Nephron (organoid): ENCODE measurements at regions not wholly inside any gene's neighbourhood (a gene's known extent, or its start where the extent isn't known, plus 50 kb on each side); places are given as distances from the start of the nearest gene placed in this dataset.

Experiments
- H3K27ac Mint-ChIP-seq, 3 experiments: 2 replicates each; pipeline ENCODE4 v1.8.0; 2020; ENCODE audit warnings: mixed read lengths in 3 of 3, mild to moderate bottlenecking in 2 of 3, moderate library complexity in 1 of 3
- H3K27me3 Mint-ChIP-seq: 2 replicates; pipeline ENCODE4 v1.8.0; 2021; ENCODE audit warnings: low read depth, mild to moderate bottlenecking, moderate library complexity, mixed read lengths
- H3K36me3 Mint-ChIP-seq: 2 replicates; pipeline ENCODE4 v1.8.0; 2020; ENCODE audit warnings: low read depth, mixed read lengths
- H3K4me1 Mint-ChIP-seq: 2 replicates; pipeline ENCODE4 v1.8.0; 2020; ENCODE audit warnings: mixed read lengths
- H3K4me3 Mint-ChIP-seq, 3 experiments: 2 replicates each; pipeline ENCODE4 v1.8.0; 2020; ENCODE audit warnings: mild to moderate bottlenecking in 3 of 3, mixed read lengths in 3 of 3, moderate library complexity in 2 of 3
- H3K9me3 Mint-ChIP-seq: 2 replicates; pipeline ENCODE4 v1.8.0; 2020; ENCODE audit warnings: mixed read lengths
- TF ChIP-seq, protein P1 (sequence below), 3 experiments: fragments of 200-600 bp; sonication (generic); IDR thresholded peaks; one replicate each; pipeline ENCODE4 v1.5.0; 2021; ENCODE audit warnings: antibody characterized with exemption in 3 of 3; ENCODE audit not compliant: unreplicated experiment in 3 of 3

DNA sequence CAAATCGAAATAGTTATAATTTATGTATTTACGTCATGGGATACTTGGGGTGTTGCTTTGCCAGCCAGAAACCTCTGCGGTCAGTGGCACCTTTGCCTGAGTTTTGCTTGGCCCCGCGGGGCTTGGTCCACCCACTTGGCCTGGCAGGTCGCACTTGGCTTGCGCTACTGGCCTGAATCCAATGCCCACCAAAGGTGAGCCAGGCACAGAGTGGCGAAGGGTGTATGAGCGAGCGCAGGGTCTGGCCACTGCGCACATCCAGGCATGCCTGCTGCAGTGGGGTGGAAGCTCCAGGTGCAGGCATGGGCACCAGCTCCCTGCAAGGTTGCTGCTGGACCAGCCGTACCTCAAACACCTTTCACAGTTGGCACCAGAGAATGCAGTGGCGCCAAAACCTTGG, 714.6 kb downstream of the CDH9 start:
- H3K4me1 Mint-ChIP-seq = no peaks in the 10 kb centered on the region
- no peak overlapping the region for H3K27ac Mint-ChIP-seq
- no peaks in the 10 kb centered on the region for H3K27me3 Mint-ChIP-seq
- no peaks in the 10 kb centered on the region for H3K36me3 Mint-ChIP-seq
- H3K4me3 Mint-ChIP-seq = no peak overlapping the region
- TF ChIP-seq, protein P1, sequence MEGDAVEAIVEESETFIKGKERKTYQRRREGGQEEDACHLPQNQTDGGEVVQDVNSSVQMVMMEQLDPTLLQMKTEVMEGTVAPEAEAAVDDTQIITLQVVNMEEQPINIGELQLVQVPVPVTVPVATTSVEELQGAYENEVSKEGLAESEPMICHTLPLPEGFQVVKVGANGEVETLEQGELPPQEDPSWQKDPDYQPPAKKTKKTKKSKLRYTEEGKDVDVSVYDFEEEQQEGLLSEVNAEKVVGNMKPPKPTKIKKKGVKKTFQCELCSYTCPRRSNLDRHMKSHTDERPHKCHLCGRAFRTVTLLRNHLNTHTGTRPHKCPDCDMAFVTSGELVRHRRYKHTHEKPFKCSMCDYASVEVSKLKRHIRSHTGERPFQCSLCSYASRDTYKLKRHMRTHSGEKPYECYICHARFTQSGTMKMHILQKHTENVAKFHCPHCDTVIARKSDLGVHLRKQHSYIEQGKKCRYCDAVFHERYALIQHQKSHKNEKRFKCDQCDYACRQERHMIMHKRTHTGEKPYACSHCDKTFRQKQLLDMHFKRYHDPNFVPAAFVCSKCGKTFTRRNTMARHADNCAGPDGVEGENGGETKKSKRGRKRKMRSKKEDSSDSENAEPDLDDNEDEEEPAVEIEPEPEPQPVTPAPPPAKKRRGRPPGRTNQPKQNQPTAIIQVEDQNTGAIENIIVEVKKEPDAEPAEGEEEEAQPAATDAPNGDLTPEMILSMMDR (IDR thresholded peaks at IDR 0.05; ENCODE audit: unreplicated experiment in 3 of 3) = no peak
- H3K9me3 Mint-ChIP-seq = no peaks in the 10 kb centered on the region

DNA sequence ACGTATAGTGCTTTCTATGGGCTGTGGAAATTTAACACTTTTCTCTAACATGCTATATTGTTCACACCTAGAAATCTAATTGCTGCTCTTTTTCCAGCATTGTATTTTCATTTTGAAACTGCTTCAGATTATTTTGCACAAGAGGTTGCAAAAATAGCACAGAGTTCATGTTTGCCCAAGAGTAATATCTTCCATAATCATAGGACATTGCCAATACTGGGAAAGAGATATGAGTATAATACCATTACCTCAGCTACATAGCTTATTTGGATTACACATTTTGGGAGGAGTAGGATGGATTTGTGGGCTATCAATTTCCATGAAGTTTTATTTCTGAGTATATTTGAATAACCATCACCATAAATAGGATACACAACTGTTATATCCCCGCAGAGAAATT, 717.1 kb downstream of the CDH9 start:
- no peaks in the 10 kb centered on the region for H3K9me3 Mint-ChIP-seq
- TF ChIP-seq, protein P1 (IDR thresholded peaks at IDR 0.05; ENCODE audit: unreplicated experiment in 3 of 3) = no peak
- H3K27me3 Mint-ChIP-seq = no peaks in the 10 kb centered on the region
- H3K36me3 Mint-ChIP-seq = no peaks in the 10 kb centered on the region
- H3K27ac Mint-ChIP-seq = no peak overlapping the region
- no peaks in the 10 kb centered on the region for H3K4me1 Mint-ChIP-seq
- no peak overlapping the region for H3K4me3 Mint-ChIP-seq

DNA sequence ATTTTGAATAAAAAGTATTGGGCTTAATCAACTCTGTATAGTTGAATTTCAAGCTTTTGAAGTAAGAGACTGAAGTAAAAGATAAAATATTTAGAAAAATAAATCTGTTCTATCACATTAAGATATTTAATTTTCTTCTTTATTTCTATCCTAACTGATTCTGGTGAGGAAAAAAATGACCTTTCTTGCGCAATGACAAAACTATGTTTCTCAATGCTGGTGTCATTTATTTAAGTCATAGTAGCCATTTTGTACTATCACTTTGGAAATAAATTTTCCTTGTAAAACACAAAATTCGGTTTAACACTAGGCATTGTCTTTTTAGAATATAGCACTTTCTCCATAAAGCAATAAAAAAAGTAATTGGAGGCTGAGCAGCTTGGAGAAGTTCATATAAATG, 728.0 kb downstream of the CDH9 start:
- H3K4me3 Mint-ChIP-seq = no peak overlapping the region
- H3K27me3 Mint-ChIP-seq = no peaks in the 10 kb centered on the region
- H3K4me1 Mint-ChIP-seq = no peaks in the 10 kb centered on the region
- no peaks in the 10 kb centered on the region for H3K9me3 Mint-ChIP-seq
- TF ChIP-seq, protein P1 (IDR thresholded peaks at IDR 0.05; ENCODE audit: unreplicated experiment in 3 of 3) = no peak
- H3K27ac Mint-ChIP-seq = no peak overlapping the region
- H3K36me3 Mint-ChIP-seq = no peaks in the 10 kb centered on the region

DNA sequence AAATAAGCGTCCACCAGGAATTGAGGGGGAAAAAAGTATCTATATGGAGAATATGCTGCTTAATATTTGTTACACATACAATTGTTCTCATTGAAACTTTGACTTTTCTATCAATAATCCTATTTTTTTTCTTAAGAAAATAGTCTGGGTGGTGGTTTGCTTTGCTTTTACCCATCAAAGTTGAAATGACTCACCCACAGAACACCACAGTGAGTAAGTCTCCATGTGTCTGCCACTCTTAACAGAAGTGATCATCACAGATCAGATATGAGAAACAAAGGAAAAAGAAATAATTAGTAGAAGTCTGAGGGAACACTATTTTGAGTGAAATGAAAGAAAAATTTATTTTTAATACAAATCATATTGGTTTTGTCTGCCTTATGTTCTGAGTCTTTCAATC, 742.8 kb downstream of the CDH9 start:
- no peaks in the 10 kb centered on the region for H3K4me1 Mint-ChIP-seq
- no peaks in the 10 kb centered on the region for H3K27me3 Mint-ChIP-seq
- no peak overlapping the region for H3K4me3 Mint-ChIP-seq
- H3K27ac Mint-ChIP-seq = no peak overlapping the region
- TF ChIP-seq, protein P1 (IDR thresholded peaks at IDR 0.05; ENCODE audit: unreplicated experiment in 3 of 3) = no peak
- H3K9me3 Mint-ChIP-seq = no peaks in the 10 kb centered on the region
- no peaks in the 10 kb centered on the region for H3K36me3 Mint-ChIP-seq

DNA sequence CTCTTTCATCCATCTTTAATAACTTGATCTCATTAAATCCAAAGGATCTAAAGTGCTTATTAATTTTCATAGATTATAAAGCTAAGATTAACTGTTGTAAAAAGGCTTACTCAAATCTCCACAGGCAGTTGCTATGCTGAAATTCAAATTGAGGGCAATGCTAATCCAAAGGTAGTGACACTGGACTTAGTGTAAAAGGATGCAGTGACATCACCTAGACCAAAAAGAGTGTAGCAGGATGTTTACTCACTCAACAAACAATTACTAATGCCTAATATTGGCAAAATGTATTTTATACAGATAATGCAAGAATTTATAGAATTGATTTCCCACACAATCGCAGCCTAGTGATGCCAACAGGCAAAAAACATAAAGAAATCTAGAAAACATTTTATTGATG, 756.2 kb downstream of the CDH9 start:
- no peaks in the 10 kb centered on the region for H3K36me3 Mint-ChIP-seq
- TF ChIP-seq, protein P1 (IDR thresholded peaks at IDR 0.05; ENCODE audit: unreplicated experiment in 3 of 3) = no peak
- H3K9me3 Mint-ChIP-seq = no peaks in the 10 kb centered on the region
- H3K27ac Mint-ChIP-seq = no peak overlapping the region
- no peaks in the 10 kb centered on the region for H3K27me3 Mint-ChIP-seq
- no peak overlapping the region for H3K4me3 Mint-ChIP-seq
- H3K4me1 Mint-ChIP-seq = no peaks in the 10 kb centered on the region

DNA sequence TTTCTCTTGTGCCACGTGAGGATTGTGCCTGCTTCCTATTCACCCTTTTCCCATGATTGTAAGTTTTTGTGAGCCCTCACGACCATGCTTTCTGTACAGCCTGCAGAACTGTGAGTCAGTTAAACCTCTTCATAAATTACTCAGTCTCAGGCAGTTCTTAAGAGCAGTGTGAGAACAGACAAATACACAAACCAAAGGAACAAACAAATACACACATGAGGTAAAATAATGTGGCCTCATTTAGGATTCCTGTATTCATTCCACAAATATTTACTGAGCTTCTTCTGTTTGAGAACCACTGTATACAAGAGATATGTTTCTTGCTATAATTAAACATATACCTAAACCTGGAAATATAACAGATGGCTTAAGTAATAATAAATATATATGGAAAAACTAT, 760.3 kb downstream of the CDH9 start:
- no peaks in the 10 kb centered on the region for H3K36me3 Mint-ChIP-seq
- H3K4me1 Mint-ChIP-seq = no peaks in the 10 kb centered on the region
- H3K9me3 Mint-ChIP-seq = no peaks in the 10 kb centered on the region
- H3K27ac Mint-ChIP-seq = no peak overlapping the region
- TF ChIP-seq, protein P1 (IDR thresholded peaks at IDR 0.05; ENCODE audit: unreplicated experiment in 3 of 3) = no peak
- no peaks in the 10 kb centered on the region for H3K27me3 Mint-ChIP-seq
- H3K4me3 Mint-ChIP-seq = no peak overlapping the region
